Colonic mucosa (tissue), 4 donors: ENCODE measurements at regions not wholly inside any gene's neighbourhood (a gene's known extent, or its start where the extent isn't known, plus 50 kb on each side); places are given as distances from the start of the nearest gene placed in this dataset.
"Not testable (repeated sequence)": the region's sequence is repeated elsewhere in the genome, so short reads cannot be mapped to it uniquely, and the experiment has no call there.

Experiments
- DNase-seq: peaks from one replicate; pipeline ENCODE4 v3.0.0-alpha.2; 2020
- H3K27ac ChIP-seq: fragments of 200-600 bp; one replicate; pipeline ENCODE4 v1.8.0; 2021
- H3K27me3 ChIP-seq: fragments of 200-600 bp; one replicate; pipeline ENCODE4 v1.8.0; 2021
- H3K36me3 ChIP-seq: fragments of 200-600 bp; one replicate; pipeline ENCODE4 v1.8.0; 2021
- H3K4me1 ChIP-seq: fragments of 200-600 bp; one replicate; pipeline ENCODE4 v1.8.0; 2021; ENCODE audit warnings: mild to moderate bottlenecking
- H3K4me3 ChIP-seq: fragments of 200-600 bp; one replicate; pipeline ENCODE4 v1.8.0; 2021
- H3K9ac ChIP-seq, 2 donors: one replicate each; pipeline ENCODE4 v1.7.0; 2013; ENCODE audit warnings: control low read depth in 2 of 2, low read depth in 2 of 2, low read length in 2 of 2
- H3K9me3 ChIP-seq: fragments of 200-600 bp; one replicate; pipeline ENCODE4 v1.8.0; 2021
- CTCF ChIP-seq: fragments of 200-600 bp; IDR thresholded peaks from one replicate; pipeline ENCODE4 v1.8.0; 2022; ENCODE audit warnings: antibody characterized with exemption, mild to moderate bottlenecking
- intact Hi-C: fragments of 100-400 bp; cut with DNase I; formaldehyde crosslinking; loops from one replicate; pipeline ENCODE4 v1.14.1; 2022
- donor health status: healthy.
- donor health status: DM: no; HTN: no; CAD: no.
- donor health status: DM: no; HTN: no; CAD: no.

- H3K27me3 ChIP-seq = no peaks in the 10 kb centered on the region
- H3K9me3 ChIP-seq = no peaks in the 10 kb centered on the region
- H3K36me3 ChIP-seq = no peaks in the 10 kb centered on the region
- no peak overlapping the region for H3K27ac ChIP-seq
- TF ChIP-seq CTCF = no peak
- no peak overlapping the region for H3K4me3 ChIP-seq
- no peak for DNase-seq
- no peak overlapping the region for H3K9ac ChIP-seq
- intact Hi-C loops = no loop called here
- no peaks in the 10 kb centered on the region for H3K4me1 ChIP-seq
Observed at GRCh38 chr12:78269620-78270019, 438.9 kb downstream of the NAV3 start.

- Histone ChIP-seq H3K27me3 (no peaks in the 10 kb centered on the region), H3K27ac (no peak overlapping the region), H3K9ac (no peak overlapping the region)
Observed at GRCh38 chr12:78271546-78271945, 440.9 kb downstream of the NAV3 start.

GRCh38 chr12:78275886-78276285, 445.2 kb downstream of the NAV3 start:
- Histone ChIP-seq H3K36me3 (no peaks in the 10 kb centered on the region), H3K27me3 (no peaks in the 10 kb centered on the region), H3K9me3 (no peaks in the 10 kb centered on the region), H3K27ac (no peak overlapping the region), H3K9ac (no peak overlapping the region), H3K4me1 (no peaks in the 10 kb centered on the region), H3K4me3 (no peak overlapping the region)
- no peak for DNase-seq
- intact Hi-C loops = no loop called here
- TF ChIP-seq CTCF = no peak

More at GRCh38 chr12:78271546-78271945, 440.9 kb downstream of the NAV3 start:
- no peak for TF ChIP-seq CTCF
- H3K9me3 ChIP-seq = no peaks in the 10 kb centered on the region
- DNase-seq = no peak
- no peak overlapping the region for H3K4me3 ChIP-seq
- no peaks in the 10 kb centered on the region for H3K36me3 ChIP-seq
- H3K4me1 ChIP-seq = no peaks in the 10 kb centered on the region
- intact Hi-C loops = no loop called here

- Histone ChIP-seq H3K27ac (no peak overlapping the region), H3K9ac (no peak overlapping the region), H3K4me1 (no peaks in the 10 kb centered on the region), H3K27me3 (no peaks in the 10 kb centered on the region), H3K36me3 (no peaks in the 10 kb centered on the region), H3K9me3 (no peaks in the 10 kb centered on the region), H3K4me3 (no peak overlapping the region)
- no peak for DNase-seq
- TF ChIP-seq CTCF = no peak
- intact Hi-C loops = no loop called here
Observed at GRCh38 chr12:78278706-78279190, 448.1 kb downstream of the NAV3 start.

GRCh38 chr12:78279567-78279966, 448.9 kb downstream of the NAV3 start:
- Histone ChIP-seq H3K4me1 (no peaks in the 10 kb centered on the region), H3K9me3 (no peaks in the 10 kb centered on the region), H3K4me3 (no peak overlapping the region), H3K27me3 (no peaks in the 10 kb centered on the region), H3K9ac (no peak overlapping the region), H3K27ac (no peak overlapping the region), H3K36me3 (no peaks in the 10 kb centered on the region)
- TF ChIP-seq CTCF = no peak
- intact Hi-C loops = no loop called here
- DNase-seq = no peak

GRCh38 chr12:78281102-78281501, 450.4 kb downstream of the NAV3 start:
- H3K9me3 ChIP-seq, DNase-seq, H3K27me3 ChIP-seq, intact Hi-C loops, H3K27ac ChIP-seq, H3K4me3 ChIP-seq, H3K9ac ChIP-seq, H3K4me1 ChIP-seq, H3K36me3 ChIP-seq: not testable (repeated sequence)
